ENCODE measurements at regions not wholly inside any gene's neighbourhood (a gene's known extent, or its start where the extent isn't known, plus 50 kb on each side); places are given as distances from the start of the nearest gene placed in this dataset.

GRCh38 chrX:11996810-11997209 lies 141.5 kb upstream of the FRMPD4 start:
- no peak for TF ChIP-seq EZH2 (IDR thresholded peaks at IDR 0.05; ENCODE audit: insufficient read depth, poor library complexity, severe bottlenecking)
- TF ChIP-seq EZH2phosphoT487 (IDR thresholded peaks at IDR 0.05; ENCODE audit: insufficient read depth, low read depth), result no peak

Data from GM23248 (cell line).